K562 (cell line): ENCODE measurements at regions not wholly inside any gene's neighbourhood (a gene's known extent, or its start where the extent isn't known, plus 50 kb on each side); places are given as distances from the start of the nearest gene placed in this dataset.

Source experiments
- E2F5 ChIP-seq: sonication (generic); formaldehyde crosslinking; IDR thresholded peaks from 2 replicates; pipeline ENCODE4 v1.8.0; 2022; ENCODE audit warnings: mild to moderate bottlenecking, missing genetic modification reagents
- REST ChIP-seq, 2 experiments: fragments of 450-650 bp; formaldehyde crosslinking in 1 of 2; IDR thresholded peaks; 2 replicates each; pipeline versions ENCODE4 v1.4.0 to v1.6.1; 2014 to 2020; ENCODE audit warnings: mild to moderate bottlenecking in 2 of 2, borderline replicate concordance in 1 of 2, low read depth in 1 of 2
- TF ChIP-seq, protein P1 (sequence below): fragments of 450-650 bp; formaldehyde crosslinking; IDR thresholded peaks from 2 replicates; pipeline ENCODE4 v1.4.0; 2020; ENCODE audit warnings: mild to moderate bottlenecking, moderate library complexity

GRCh38 chr1:219812491-219813203, 115.7 kb downstream of the SLC30A10 start (continued):
- TF ChIP-seq REST (IDR thresholded peaks at IDR 0.05; ENCODE audit: borderline replicate concordance), result peak; percentile 76; the same call in 1 of the 2 replicates
- TF ChIP-seq REST (CRISPR knock-in tag; IDR thresholded peaks at IDR 0.05; ENCODE audit: low read depth), result no peak
- TF ChIP-seq, protein P1, sequence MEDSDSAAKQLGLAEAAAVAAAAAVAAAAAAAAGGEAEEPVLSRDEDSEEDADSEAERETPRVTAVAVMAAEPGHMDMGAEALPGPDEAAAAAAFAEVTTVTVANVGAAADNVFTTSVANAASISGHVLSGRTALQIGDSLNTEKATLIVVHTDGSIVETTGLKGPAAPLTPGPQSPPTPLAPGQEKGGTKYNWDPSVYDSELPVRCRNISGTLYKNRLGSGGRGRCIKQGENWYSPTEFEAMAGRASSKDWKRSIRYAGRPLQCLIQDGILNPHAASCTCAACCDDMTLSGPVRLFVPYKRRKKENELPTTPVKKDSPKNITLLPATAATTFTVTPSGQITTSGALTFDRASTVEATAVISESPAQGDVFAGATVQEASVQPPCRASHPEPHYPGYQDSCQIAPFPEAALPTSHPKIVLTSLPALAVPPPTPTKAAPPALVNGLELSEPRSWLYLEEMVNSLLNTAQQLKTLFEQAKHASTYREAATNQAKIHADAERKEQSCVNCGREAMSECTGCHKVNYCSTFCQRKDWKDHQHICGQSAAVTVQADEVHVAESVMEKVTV (CRISPR knock-in tag), result peak; percentile 80
- TF ChIP-seq E2F5 (CRISPR knock-in tag), result no peak
